ENCODE measurements at regions not wholly inside any gene's neighbourhood (a gene's known extent, or its start where the extent isn't known, plus 50 kb on each side); places are given as distances from the start of the nearest gene placed in this dataset.

GRCh38 chr13:57030671-57031070 lies 110.0 kb upstream of the PRR20A start:
- TF ChIP-seq MAX (IDR thresholded peaks at IDR 0.05; ENCODE audit: insufficient read depth, insufficient read length) (no peak), GATA2 (IDR thresholded peaks at IDR 0.05; ENCODE audit: insufficient read depth, insufficient read length, low read depth, low read length) (no peak), EZH2 (IDR thresholded peaks at IDR 0.05; ENCODE audit: borderline replicate concordance, low read depth, low read length, severe bottlenecking) (no peak), JUN (IDR thresholded peaks at IDR 0.05; ENCODE audit: borderline replicate concordance, insufficient read depth, insufficient read length, low read depth) (no peak), POLR2AphosphoS5 (IDR thresholded peaks at IDR 0.05; ENCODE audit: insufficient read depth, low read depth, low read length) (no peak), POLR2A (IDR thresholded peaks at IDR 0.05; ENCODE audit: low read depth, low read length) (no peak), MYC (IDR thresholded peaks at IDR 0.05; ENCODE audit: low read depth, low read length) (no peak), FOS (IDR thresholded peaks at IDR 0.05; ENCODE audit: borderline replicate concordance, insufficient read depth, low read length) (no peak)
- TF ChIP-seq, protein P1, sequence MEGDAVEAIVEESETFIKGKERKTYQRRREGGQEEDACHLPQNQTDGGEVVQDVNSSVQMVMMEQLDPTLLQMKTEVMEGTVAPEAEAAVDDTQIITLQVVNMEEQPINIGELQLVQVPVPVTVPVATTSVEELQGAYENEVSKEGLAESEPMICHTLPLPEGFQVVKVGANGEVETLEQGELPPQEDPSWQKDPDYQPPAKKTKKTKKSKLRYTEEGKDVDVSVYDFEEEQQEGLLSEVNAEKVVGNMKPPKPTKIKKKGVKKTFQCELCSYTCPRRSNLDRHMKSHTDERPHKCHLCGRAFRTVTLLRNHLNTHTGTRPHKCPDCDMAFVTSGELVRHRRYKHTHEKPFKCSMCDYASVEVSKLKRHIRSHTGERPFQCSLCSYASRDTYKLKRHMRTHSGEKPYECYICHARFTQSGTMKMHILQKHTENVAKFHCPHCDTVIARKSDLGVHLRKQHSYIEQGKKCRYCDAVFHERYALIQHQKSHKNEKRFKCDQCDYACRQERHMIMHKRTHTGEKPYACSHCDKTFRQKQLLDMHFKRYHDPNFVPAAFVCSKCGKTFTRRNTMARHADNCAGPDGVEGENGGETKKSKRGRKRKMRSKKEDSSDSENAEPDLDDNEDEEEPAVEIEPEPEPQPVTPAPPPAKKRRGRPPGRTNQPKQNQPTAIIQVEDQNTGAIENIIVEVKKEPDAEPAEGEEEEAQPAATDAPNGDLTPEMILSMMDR (IDR thresholded peaks at IDR 0.05; ENCODE audit: extremely low read depth in 1 of 2, insufficient read depth in 1 of 2, low read depth in 1 of 2, low read length in 2 of 2): no peak
- intact Hi-C loops (cut with micrococcal nuclease): no loop called here
- Histone ChIP-seq H3K4me2 (ENCODE audit: insufficient read depth, low read length) (no peak overlapping the region), H3K36me3 (ENCODE audit: control insufficient read depth in 2 of 2, extremely low read depth in 1 of 2, insufficient read depth in 2 of 2, low read length in 2 of 2) (no peaks in the 10 kb centered on the region), H3K79me2 (ENCODE audit: control insufficient read depth, insufficient read depth, low read length) (no peaks in the 10 kb centered on the region), H3K9me1 (replicated peaks; ENCODE audit: control insufficient read depth, extremely low read depth, insufficient read depth, low read length) (no peaks in the 10 kb centered on the region), H3K9ac (replicated peaks; ENCODE audit: extremely low read depth, insufficient read depth, low read length) (no peak overlapping the region), H4K20me1 (replicated peaks; ENCODE audit: control insufficient read depth, extremely low read depth, insufficient read depth, low read length) (no peaks in the 10 kb centered on the region), H3K27me3 (ENCODE audit: control insufficient read depth in 2 of 2, insufficient read depth in 2 of 2, low read length in 2 of 2) (no peaks in the 10 kb centered on the region), H3K4me3 (replicated peaks in 1 of 3; ENCODE audit: insufficient read depth in 1 of 3, low read depth in 1 of 3, low read length in 3 of 3) (no peak overlapping the region), H3K9me3 (replicated peaks; ENCODE audit: control insufficient read depth, insufficient read depth, low read length) (no peaks in the 10 kb centered on the region), H2AFZ (ENCODE audit: low read depth, low read length) (no peak overlapping the region), H3K27ac (ENCODE audit: insufficient read depth, low read depth, low read length) (no peak overlapping the region), H3K4me1 (ENCODE audit: control insufficient read depth, extremely low read depth, insufficient read depth, low read length) (no peaks in the 10 kb centered on the region)
- DNase-seq (ENCODE audit: low read depth, low spot score) (peak; percentile 7), FAIRE-seq (no peak)
- CTCF ChIA-PET: no interaction called here
- BruUV-seq (replicated peaks): no TSS peak
- POLR2A ChIA-PET: no interaction called here
- dilution Hi-C loops (cut with MboI; ENCODE audit: extremely low pct_ligation_motif_present, low sequenced_read_pairs): no loop called here
